ENCODE measurements at regions not wholly inside any gene's neighbourhood (a gene's known extent, or its start where the extent isn't known, plus 50 kb on each side); places are given as distances from the start of the nearest gene placed in this dataset.

- H3K9ac ChIP-seq (replicated peaks in 1 of 4; ENCODE audit: extremely low read depth in 1 of 4, low read depth in 3 of 4, low read length in 3 of 4): no peak overlapping the region
- H2BK15ac ChIP-seq (ENCODE audit: low read length): no peak overlapping the region
- peak overlapping the region; percentile 55 for H4K91ac ChIP-seq (replicated peaks; ENCODE audit: insufficient read length, low read length)
- H3K79me1 ChIP-seq (ENCODE audit: low read depth, low read length): no peaks in the 10 kb centered on the region
- no peaks in the 10 kb centered on the region for H3K27me3 ChIP-seq (replicated peaks in 1 of 4; ENCODE audit: control insufficient read depth in 3 of 4, extremely low read depth in 1 of 4, insufficient read depth in 3 of 4, low read length in 3 of 4)
- H3K4ac ChIP-seq (replicated peaks; ENCODE audit: insufficient read length, low read depth, low read length): peak overlapping the region; percentile 81
- no peak overlapping the region for H2AFZ ChIP-seq (ENCODE audit: low read length)
- H2BK5ac ChIP-seq (ENCODE audit: low read depth, low read length): no peak overlapping the region
- no peak overlapping the region for H3K4me2 ChIP-seq (ENCODE audit: insufficient read depth in 1 of 2, low read depth in 2 of 2, low read length in 2 of 2)
- H3K14ac ChIP-seq (ENCODE audit: insufficient read length): no peak overlapping the region
- no peak overlapping the region for H3K23ac ChIP-seq (ENCODE audit: insufficient read length)
- 0 out of 2 replicates have a peak overlapping the region, but pooled peaks have one; percentile 52 for H2BK20ac ChIP-seq (ENCODE audit: low read length)
- DNase-seq (ENCODE audit: low read depth in 1 of 2, low spot score in 2 of 2) (no peak), FAIRE-seq (no peak)
- no peak overlapping the region for H3K18ac ChIP-seq (ENCODE audit: extremely low read depth, low read length)
- WGBS, 2 experiments (ENCODE audit: extremely low coverage in 1 of 2, insufficient coverage in 1 of 2, insufficient read length in 1 of 2, insufficient replicate concordance in 2 of 2, low coverage in 1 of 2, low lambda C conversion rate in 2 of 2, missing lambda C conversion rate in 1 of 2): 90% methylated on average over 4 of the region's 4 CpGs; no CpG with 5 or more reads in 1 of the 2 experiments
- H3K79me2 ChIP-seq (ENCODE audit: control insufficient read depth in 1 of 2, insufficient read depth in 2 of 2, low read length in 2 of 2): no peaks in the 10 kb centered on the region
- H4K8ac ChIP-seq (ENCODE audit: extremely low read depth, insufficient read depth, low read length): 0 out of 2 replicates have a peak overlapping the region, but pooled peaks have one; percentile 15
- no peak overlapping the region for H2BK12ac ChIP-seq (ENCODE audit: low read depth, low read length)
- H3K23me2 ChIP-seq (ENCODE audit: low read depth, low read length): no peaks in the 10 kb centered on the region
- H3K9me3 ChIP-seq (ENCODE audit: insufficient read depth in 2 of 2, low read depth in 1 of 2, low read length in 1 of 2): 0 out of 4 replicates have a peak, but pooled peaks cover 0 to 7% of the 10 kb centered on the region in 2 experiments
- ChIA-PET CTCF (ENCODE audit: partially characterized antibody) (interaction anchor here (0.9 kb wide), 1 partner anchor 19 kb away, joined by 3 read pairs; no protein-coding TSS in a partner anchor), POLR2A (ENCODE audit: partially characterized antibody) (no interaction called here)
- no peak overlapping the region for H3K27ac ChIP-seq (ENCODE audit: low read depth, low read length)
- no peak overlapping the region for H2AK5ac ChIP-seq (ENCODE audit: low read depth, low read length)
- no peak overlapping the region for H3K4me3 ChIP-seq (ENCODE audit: extremely low read depth in 1 of 4, insufficient read depth in 2 of 4, low read depth in 3 of 4, low read length in 4 of 4)
- H4K5ac ChIP-seq (ENCODE audit: insufficient read length, low read depth, low read length): no peak overlapping the region
- no peak overlapping the region for H3K56ac ChIP-seq (replicated peaks; ENCODE audit: insufficient read length, low read depth, low read length)
- H4K20me1 ChIP-seq (replicated peaks in 1 of 2; ENCODE audit: control insufficient read depth in 1 of 2, insufficient read depth in 2 of 2, low read length in 2 of 2): no peaks in the 10 kb centered on the region
- H3K4me1 ChIP-seq (replicated peaks in 1 of 4; ENCODE audit: control insufficient read depth in 3 of 4, insufficient read depth in 4 of 4, low read length in 3 of 4): peaks cover 0 to 2% (median 0%) of the 10 kb centered on the region in 4 experiments; a peak in 1 of 7 replicates
- no peak overlapping the region for H2BK120ac ChIP-seq (replicated peaks; ENCODE audit: low read depth, low read length)
- no peaks in the 10 kb centered on the region for H3K36me3 ChIP-seq (ENCODE audit: control insufficient read depth in 2 of 4, insufficient read depth in 4 of 4, low read length in 3 of 4)
- TF ChIP-seq FOSL1 (IDR thresholded peaks at IDR 0.05; ENCODE audit: insufficient read depth, low read depth, low read length): no peak
- no peak for TF ChIP-seq BRCA1 (IDR thresholded peaks at IDR 0.05; ENCODE audit: low read depth, low read length)
- no peak for TF ChIP-seq CHD1 (IDR thresholded peaks at IDR 0.05; ENCODE audit: low read depth, low read length)
- no peak for TF ChIP-seq TAF7 (optimal IDR thresholded peaks at IDR 0.05; ENCODE audit: borderline replicate concordance, low read depth, low read length)
- no peak for TF ChIP-seq JUN (IDR thresholded peaks at IDR 0.05; ENCODE audit: low read depth, low read length)
- TF ChIP-seq RFX5 (IDR thresholded peaks at IDR 0.05; ENCODE audit: borderline replicate concordance, low read depth, low read length): no peak
- no peak for TF ChIP-seq RNF2 (IDR thresholded peaks at IDR 0.05; ENCODE audit: borderline replicate concordance, low read depth, low read length, missing control alignments, poor library complexity, severe bottlenecking)
- TF ChIP-seq NRF1 (IDR thresholded peaks at IDR 0.05; ENCODE audit: low read depth, low read length): no peak
- TF ChIP-seq CBX8 (IDR thresholded peaks at IDR 0.05; ENCODE audit: borderline replicate concordance, low read depth, low read length): no peak
- TF ChIP-seq SIRT6 (IDR thresholded peaks at IDR 0.05; ENCODE audit: low read length): no peak
- no peak for TF ChIP-seq EGR1 (IDR thresholded peaks at IDR 0.05; ENCODE audit: borderline replicate concordance, low read depth, low read length)
- no peak for TF ChIP-seq SP4 (IDR thresholded peaks at IDR 0.05; ENCODE audit: low read length)
- TF ChIP-seq RAD21 (IDR thresholded peaks at IDR 0.05 in 1 of 2, conservative IDR thresholded peaks at IDR 0.05 in 1 of 2; ENCODE audit: low read depth in 2 of 2, low read length in 2 of 2): no peak
- TF ChIP-seq CTBP2 (IDR thresholded peaks at IDR 0.05; ENCODE audit: borderline replicate concordance, insufficient read depth, insufficient read length, low read length): no peak
- no peak for TF ChIP-seq TEAD4 (IDR thresholded peaks at IDR 0.05; ENCODE audit: low read depth, low read length)
Measured at GRCh38 chr7:67346876-67347275, 350.2 kb downstream of the TYW1 start.

Measured in H1 (cell line).